Endothelial cell of umbilical vein (primary cell): ENCODE measurements at regions not wholly inside any gene's neighbourhood (a gene's known extent, or its start where the extent isn't known, plus 50 kb on each side); places are given as distances from the start of the nearest gene placed in this dataset.

Experiments
- EZH2 ChIP-seq: IDR thresholded peaks from 2 replicates; pipeline ENCODE4 v1.6.1; 2012; ENCODE audit warnings: borderline replicate concordance, low read depth, mild to moderate bottlenecking, moderate library complexity, low read length, inconsistent platforms; ENCODE audit not compliant: severe bottlenecking
- GATA2 ChIP-seq: IDR thresholded peaks from 2 replicates; pipeline ENCODE4 v1.7.0; 2011; ENCODE audit warnings: low read depth, mild to moderate bottlenecking, moderate library complexity, mixed read lengths, low read length; ENCODE audit not compliant: insufficient read length, insufficient read depth
- JUN ChIP-seq: IDR thresholded peaks from 2 replicates; pipeline ENCODE4 v1.6.1; 2011; ENCODE audit warnings: borderline replicate concordance, low read depth; ENCODE audit not compliant: insufficient read length, insufficient read depth
- MYC ChIP-seq: IDR thresholded peaks from one replicate; pipeline ENCODE4 v1.6.1; 2011; ENCODE audit warnings: mild to moderate bottlenecking, low read depth, low read length
- POLR2A ChIP-seq: IDR thresholded peaks from 2 replicates; pipeline ENCODE4 v1.6.1; 2012; ENCODE audit warnings: low read depth, mild to moderate bottlenecking, control low read depth, low read length
- TF ChIP-seq, protein P1 (sequence below), 2 donors: IDR thresholded peaks; 1 replicate in 1 of 2; 2 replicates in 1 of 2; pipeline ENCODE4 v1.5.1; 2011; ENCODE audit warnings: low read length in 2 of 2, mild to moderate bottlenecking in 2 of 2, moderate library complexity in 2 of 2, control low read depth in 1 of 2, inconsistent platforms in 1 of 2, low read depth in 1 of 2; ENCODE audit not compliant: insufficient read depth in 1 of 2; ENCODE audit errors: extremely low read depth in 1 of 2
- TF ChIP-seq, protein P2 (sequence below): IDR thresholded peaks from 2 replicates; pipeline ENCODE4 v1.6.1; 2011; ENCODE audit not compliant: insufficient read depth, insufficient read length

DNA sequence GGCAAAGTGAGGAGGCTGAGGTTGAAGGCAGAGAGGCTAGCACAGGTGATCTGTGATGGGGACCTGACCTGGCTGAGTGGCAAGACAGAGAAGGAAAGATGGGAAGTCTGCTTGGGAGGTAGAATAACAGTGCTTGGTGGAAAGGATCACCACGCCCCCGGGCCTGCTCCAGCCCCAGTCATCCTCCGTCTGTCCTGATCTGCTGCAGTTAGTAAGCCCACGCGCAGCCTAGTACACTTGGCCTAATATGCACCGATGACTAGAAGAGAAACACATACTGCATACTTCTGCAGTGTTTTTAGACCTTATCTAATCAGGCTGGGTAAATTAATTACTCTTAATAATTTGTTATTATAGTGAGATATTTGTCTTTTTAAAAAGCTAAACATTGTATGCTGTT, 103.7 kb upstream of the KLF3 start:
- TF ChIP-seq, protein P1, sequence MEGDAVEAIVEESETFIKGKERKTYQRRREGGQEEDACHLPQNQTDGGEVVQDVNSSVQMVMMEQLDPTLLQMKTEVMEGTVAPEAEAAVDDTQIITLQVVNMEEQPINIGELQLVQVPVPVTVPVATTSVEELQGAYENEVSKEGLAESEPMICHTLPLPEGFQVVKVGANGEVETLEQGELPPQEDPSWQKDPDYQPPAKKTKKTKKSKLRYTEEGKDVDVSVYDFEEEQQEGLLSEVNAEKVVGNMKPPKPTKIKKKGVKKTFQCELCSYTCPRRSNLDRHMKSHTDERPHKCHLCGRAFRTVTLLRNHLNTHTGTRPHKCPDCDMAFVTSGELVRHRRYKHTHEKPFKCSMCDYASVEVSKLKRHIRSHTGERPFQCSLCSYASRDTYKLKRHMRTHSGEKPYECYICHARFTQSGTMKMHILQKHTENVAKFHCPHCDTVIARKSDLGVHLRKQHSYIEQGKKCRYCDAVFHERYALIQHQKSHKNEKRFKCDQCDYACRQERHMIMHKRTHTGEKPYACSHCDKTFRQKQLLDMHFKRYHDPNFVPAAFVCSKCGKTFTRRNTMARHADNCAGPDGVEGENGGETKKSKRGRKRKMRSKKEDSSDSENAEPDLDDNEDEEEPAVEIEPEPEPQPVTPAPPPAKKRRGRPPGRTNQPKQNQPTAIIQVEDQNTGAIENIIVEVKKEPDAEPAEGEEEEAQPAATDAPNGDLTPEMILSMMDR (IDR thresholded peaks at IDR 0.05; ENCODE audit: extremely low read depth in 1 of 2, insufficient read depth in 1 of 2, low read depth in 1 of 2, low read length in 2 of 2), result no peak
- no peak for TF ChIP-seq EZH2
- TF ChIP-seq POLR2A, result no peak
- TF ChIP-seq, protein P2, sequence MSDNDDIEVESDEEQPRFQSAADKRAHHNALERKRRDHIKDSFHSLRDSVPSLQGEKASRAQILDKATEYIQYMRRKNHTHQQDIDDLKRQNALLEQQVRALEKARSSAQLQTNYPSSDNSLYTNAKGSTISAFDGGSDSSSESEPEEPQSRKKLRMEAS, result no peak
- no peak for TF ChIP-seq GATA2
- TF ChIP-seq JUN, result no peak
- no peak for TF ChIP-seq MYC
